Spleen (tissue), 11 donors: ENCODE measurements at regions not wholly inside any gene's neighbourhood (a gene's known extent, or its start where the extent isn't known, plus 50 kb on each side); places are given as distances from the start of the nearest gene placed in this dataset.

ENCODE experiments used
- DNase-seq: peaks from one replicate; pipeline ENCODE4 v3.0.0-alpha.2; 2020
- H3K27ac ChIP-seq, 8 donors: fragments of 200-600 bp; sonication (generic) in 7 of 8; 1 replicate in 4 of 8; 2 replicates in 4 of 8; pipeline versions ENCODE4 v1.5.0 to v1.8.0; 2016 to 2021; ENCODE audit warnings: inconsistent platforms in 4 of 8, mild to moderate bottlenecking in 4 of 8, moderate library complexity in 1 of 8
- H3K27me3 ChIP-seq, 7 donors: fragments of 200-600 bp; sonication (generic) in 6 of 7; replicated peaks in 1 of 7; 1 replicate in 4 of 7; 2 replicates in 3 of 7; pipeline versions ENCODE4 v1.5.0 to v1.8.0; 2016 to 2021; ENCODE audit warnings: inconsistent platforms in 3 of 7, mild to moderate bottlenecking in 1 of 7
- H3K36me3 ChIP-seq, 6 donors: fragments of 200-600 bp; sonication (generic) in 5 of 6; 1 replicate in 4 of 6; 2 replicates in 2 of 6; pipeline versions ENCODE4 v1.5.0 to v1.8.0; 2016 to 2021; ENCODE audit warnings: inconsistent platforms in 2 of 6
- H3K4me1 ChIP-seq, 6 donors: fragments of 200-600 bp; sonication (generic) in 5 of 6; 1 replicate in 3 of 6; 2 replicates in 3 of 6; pipeline versions ENCODE4 v1.5.0 to v1.8.0; 2016 to 2021; ENCODE audit warnings: inconsistent platforms in 3 of 6
- H3K4me3 ChIP-seq, 8 donors: fragments of 200-600 bp; sonication (generic) in 7 of 8; 1 replicate in 4 of 8; 2 replicates in 4 of 8; pipeline versions ENCODE4 v1.5.0 to v1.8.0; 2016 to 2021; ENCODE audit warnings: inconsistent platforms in 4 of 8, mild to moderate bottlenecking in 4 of 8, moderate library complexity in 2 of 8
- H3K9me3 ChIP-seq, 8 donors: fragments of 200-600 bp; sonication (generic) in 7 of 8; 1 replicate in 4 of 8; 2 replicates in 4 of 8; pipeline versions ENCODE4 v1.5.0 to v1.8.0; 2016 to 2021; ENCODE audit warnings: inconsistent platforms in 4 of 8
- POLR2A ChIP-seq, 3 donors: fragments of 450-650 bp; IDR thresholded peaks; one replicate each; pipeline ENCODE4 v1.5.1; 2017; ENCODE audit warnings: antibody characterized with exemption in 3 of 3, mild to moderate bottlenecking in 1 of 3
- POLR2AphosphoS5 ChIP-seq, 3 donors: sonication (generic); formaldehyde crosslinking; IDR thresholded peaks; one replicate each; pipeline ENCODE4 v1.5.1; 2017; ENCODE audit warnings: antibody characterized with exemption in 3 of 3
- WGBS, 5 donors: extraction: QIAGEN DNeasy Blood & Tissue Kit in 3 of 5; methylation state at CpG; one replicate each; pipeline versions ENCODE4 v1.1.5 to v1.1.7; 2013 to 2018; 5-methylcytosine and 5-hydroxymethylcytosine counted together
- intact Hi-C: fragments of 100-400 bp; cut with DNase I; formaldehyde crosslinking; loops from one replicate; pipeline ENCODE4 v1.15.0; 2023; ENCODE audit warnings: low total_unique reads
- TF ChIP-seq, protein P1 (sequence below), 11 experiments: fragments of 200-600 bp in 7 of 11; fragments of 450-650 bp in 4 of 11; sonication (generic) in 4 of 11; IDR thresholded peaks in 8 of 11; conservative IDR thresholded peaks in 3 of 11; 1 replicate in 7 of 11; 2 replicates in 4 of 11; pipeline versions ENCODE4 v1.4.0 to v1.8.0; 2016 to 2021; ENCODE audit warnings: antibody characterized with exemption in 11 of 11, inconsistent platforms in 4 of 11, mild to moderate bottlenecking in 1 of 11
- donor health status: healthy with polysubstance abuse.
- donor health status: DM: no; HTN: no; CAD: no; lungs with moderate emphysema.
- donor health status: DM: no; HTN: no; CAD: no.
- donor health status: Bipolar disorder and iron deficiency.
- donor health status: healthy.
- donor health status: DM: no; HTN: no; CAD: no.
- donor health status: DM: yes; HTN: yes; CAD: no.

DNA sequence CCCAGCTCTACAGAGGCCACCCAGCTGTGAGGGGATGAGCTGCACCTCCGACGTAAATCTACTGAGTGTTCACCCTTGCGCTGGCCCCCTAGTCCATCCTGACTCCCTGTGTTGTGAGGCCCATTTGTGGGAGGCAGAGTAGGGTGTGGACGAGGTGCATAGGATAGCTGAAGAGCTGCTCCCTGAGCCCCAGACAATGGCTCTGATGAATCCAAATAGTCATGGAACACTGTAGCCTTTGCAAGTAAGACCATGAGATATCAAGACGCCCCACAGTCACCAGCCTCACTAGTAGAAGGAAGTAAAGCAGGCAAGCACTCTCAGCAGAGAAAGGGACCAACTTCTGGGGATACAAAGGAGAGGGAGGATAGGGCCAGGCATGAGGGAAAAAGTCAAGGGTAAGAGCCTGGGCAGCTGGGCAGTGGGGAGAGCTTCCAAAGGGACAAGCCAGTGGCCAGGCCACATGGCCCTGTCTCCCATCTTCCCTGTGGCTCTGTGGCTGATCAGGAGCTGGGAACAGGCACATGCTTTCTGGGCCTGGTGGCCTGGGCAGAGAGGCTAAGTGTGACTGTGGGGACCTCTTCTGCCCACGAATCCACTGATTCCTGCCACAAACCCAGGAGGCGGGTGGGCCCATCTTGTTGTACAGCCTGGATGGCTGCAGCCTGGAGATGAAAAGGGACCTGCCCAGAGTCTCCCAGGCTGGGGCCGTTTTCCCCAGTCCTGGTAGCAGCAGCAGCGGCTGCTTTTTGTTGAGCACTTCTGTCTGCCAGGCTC is 55.5 kb upstream of the EPS8L3 start:
- no peak for TF ChIP-seq POLR2AphosphoS5 (IDR thresholded peaks at IDR 0.05)
- TF ChIP-seq POLR2A (IDR thresholded peaks at IDR 0.05), result no peak
- TF ChIP-seq, protein P1, sequence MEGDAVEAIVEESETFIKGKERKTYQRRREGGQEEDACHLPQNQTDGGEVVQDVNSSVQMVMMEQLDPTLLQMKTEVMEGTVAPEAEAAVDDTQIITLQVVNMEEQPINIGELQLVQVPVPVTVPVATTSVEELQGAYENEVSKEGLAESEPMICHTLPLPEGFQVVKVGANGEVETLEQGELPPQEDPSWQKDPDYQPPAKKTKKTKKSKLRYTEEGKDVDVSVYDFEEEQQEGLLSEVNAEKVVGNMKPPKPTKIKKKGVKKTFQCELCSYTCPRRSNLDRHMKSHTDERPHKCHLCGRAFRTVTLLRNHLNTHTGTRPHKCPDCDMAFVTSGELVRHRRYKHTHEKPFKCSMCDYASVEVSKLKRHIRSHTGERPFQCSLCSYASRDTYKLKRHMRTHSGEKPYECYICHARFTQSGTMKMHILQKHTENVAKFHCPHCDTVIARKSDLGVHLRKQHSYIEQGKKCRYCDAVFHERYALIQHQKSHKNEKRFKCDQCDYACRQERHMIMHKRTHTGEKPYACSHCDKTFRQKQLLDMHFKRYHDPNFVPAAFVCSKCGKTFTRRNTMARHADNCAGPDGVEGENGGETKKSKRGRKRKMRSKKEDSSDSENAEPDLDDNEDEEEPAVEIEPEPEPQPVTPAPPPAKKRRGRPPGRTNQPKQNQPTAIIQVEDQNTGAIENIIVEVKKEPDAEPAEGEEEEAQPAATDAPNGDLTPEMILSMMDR (IDR thresholded peaks at IDR 0.05 in 8 of 11, conservative IDR thresholded peaks at IDR 0.05 in 3 of 11), result no peak
- Histone ChIP-seq H3K4me3 (no peak overlapping the region), H3K4me1 (peaks cover 16 to 98% (median 73%) of the 10 kb centered on the region in 6 donors), H3K27me3 (no peaks in the 10 kb centered on the region), H3K27ac (peak overlapping the region in 7 of 8 donors; percentile 29 to 77 (median 61)), H3K9me3 (peaks cover 0 to 5% (median 0%) of the 10 kb centered on the region in 8 donors), H3K36me3 (no peaks in the 10 kb centered on the region)
- 80 to 90% (median 87%) methylated on average over 8 to 9 of the region's 9 CpGs for WGBS, 5 donors
- intact Hi-C loops, result no loop called here
- no peak for DNase-seq

DNA sequence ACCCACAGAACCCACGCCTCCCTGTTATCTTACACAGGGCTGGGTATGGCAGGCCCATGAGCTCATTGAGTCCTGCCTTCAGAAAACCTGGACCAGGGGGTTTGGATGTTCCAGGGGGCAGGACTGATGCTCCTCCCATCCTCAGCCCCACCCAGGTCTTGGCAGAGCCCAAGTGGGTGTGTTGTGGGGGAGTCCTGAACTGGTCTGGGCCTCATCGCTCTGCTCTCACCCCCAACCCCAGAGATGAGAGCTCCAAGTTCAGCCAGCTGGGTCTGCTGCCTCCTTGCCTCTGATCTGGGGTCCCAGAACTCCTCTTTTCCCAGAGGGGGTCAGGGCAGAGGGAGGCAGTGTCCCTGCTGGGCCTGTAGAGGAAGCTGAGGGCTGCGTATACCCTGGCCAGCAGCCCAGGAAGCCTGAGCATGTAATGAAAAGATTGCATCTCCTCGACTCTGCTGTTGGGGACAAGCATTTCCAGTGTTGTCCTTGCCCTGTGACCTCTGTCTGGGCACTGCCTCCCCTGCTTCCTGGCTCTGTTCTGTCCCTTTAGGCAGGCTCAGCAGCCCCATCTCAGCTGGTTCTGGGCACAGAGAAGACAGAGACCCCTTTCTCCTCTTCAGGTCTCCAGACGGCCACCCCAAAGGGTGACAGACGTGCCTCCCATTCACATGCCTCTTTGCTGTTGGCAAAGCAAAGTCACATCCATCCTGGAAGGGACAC is 54.7 kb upstream of the EPS8L3 start:
- Histone ChIP-seq H3K9me3 (peaks cover 0 to 5% (median 0%) of the 10 kb centered on the region in 8 donors), H3K4me3 (no peak overlapping the region), H3K4me1 (peaks cover 16 to 95% (median 67%) of the 10 kb centered on the region in 6 donors), H3K27me3 (no peaks in the 10 kb centered on the region), H3K27ac (peak overlapping the region in 7 of 8 donors; percentile 34 to 77 (median 61)), H3K36me3 (no peaks in the 10 kb centered on the region)
- WGBS, 5 donors, result 56 to 71% (median 60%) methylated on average over 4 to 6 of the region's 6 CpGs
- TF ChIP-seq, protein P1 (IDR thresholded peaks at IDR 0.05 in 8 of 11, conservative IDR thresholded peaks at IDR 0.05 in 3 of 11), result peak in 3 of 11 experiments; percentile 20 to 25 (median 20)
- no peak for TF ChIP-seq POLR2A (IDR thresholded peaks at IDR 0.05)
- peak; percentile 64 to 72 (median 70) for TF ChIP-seq POLR2AphosphoS5 (IDR thresholded peaks at IDR 0.05)
- intact Hi-C loops, result no loop called here
- peak; percentile 82 for DNase-seq

DNA sequence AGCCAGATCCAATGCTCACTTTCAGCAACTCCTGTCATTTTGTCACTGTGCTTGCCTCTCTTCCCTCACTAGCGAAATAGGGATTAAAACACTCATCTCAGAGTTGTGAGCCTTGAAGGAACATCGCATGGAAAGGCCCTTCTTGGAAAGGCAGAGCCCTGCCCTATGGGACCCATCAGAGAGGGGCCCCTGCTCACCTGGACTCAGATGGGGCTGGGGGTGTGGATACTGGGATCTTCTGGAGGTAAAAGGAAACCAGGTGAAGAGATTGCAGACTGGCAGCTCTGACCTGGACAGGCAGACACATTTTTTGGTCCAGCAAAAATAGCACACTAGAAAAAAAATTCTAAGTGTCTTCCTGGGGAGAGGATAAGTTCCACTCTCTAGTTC is 54.2 kb upstream of the EPS8L3 start:
- H3K36me3 ChIP-seq, result no peaks in the 10 kb centered on the region
- no peak overlapping the region for H3K4me3 ChIP-seq
- TF ChIP-seq, protein P1 (IDR thresholded peaks at IDR 0.05 in 8 of 11, conservative IDR thresholded peaks at IDR 0.05 in 3 of 11), result no peak
- TF ChIP-seq POLR2A (IDR thresholded peaks at IDR 0.05), result no peak
- no peak for TF ChIP-seq POLR2AphosphoS5 (IDR thresholded peaks at IDR 0.05)
- H3K4me1 ChIP-seq, result peaks cover 16 to 95% (median 62%) of the 10 kb centered on the region in 6 donors
- H3K27me3 ChIP-seq, result no peaks in the 10 kb centered on the region
- H3K27ac ChIP-seq, result peak overlapping the region in 7 of 8 donors; percentile 34 to 77 (median 61)
- intact Hi-C loops, result no loop called here
- 92 to 96% (median 92%) methylated on average over 2 of the region's 2 CpGs for WGBS, 5 donors
- DNase-seq, result no peak
- peaks cover 0 to 5% (median 0%) of the 10 kb centered on the region in 8 donors for H3K9me3 ChIP-seq
